ENCODE measurements at regions not wholly inside any gene's neighbourhood (a gene's known extent, or its start where the extent isn't known, plus 50 kb on each side); places are given as distances from the start of the nearest gene placed in this dataset.
A peak's percentile ranks its signal among the peaks of the same experiment; 100 is the strongest.

- Histone ChIP-seq H3K9me3 (ENCODE audit: control extremely low read depth in 1 of 5, control insufficient read depth in 4 of 5, insufficient read depth in 2 of 5, low read depth in 1 of 5, low read length in 4 of 5) (no peaks in the 10 kb centered on the region), H3K27me3 (replicated peaks in 2 of 5; ENCODE audit: control insufficient read depth in 4 of 5, insufficient read depth in 5 of 5, low read length in 4 of 5) (peaks cover 0 to 3% (median 0%) of the 10 kb centered on the region in 5 experiments), H3K36me3 (ENCODE audit: control insufficient read depth in 4 of 4, insufficient read depth in 4 of 4, low read length in 3 of 4) (no peaks in the 10 kb centered on the region), H3K4me1 (ENCODE audit: control extremely low read depth in 1 of 4, control insufficient read depth in 4 of 4, insufficient read depth in 4 of 4, low read length in 3 of 4) (peaks cover 0 to 10% (median 8%) of the 10 kb centered on the region in 4 experiments), H3K4me3 (ENCODE audit: control insufficient read depth in 1 of 7, extremely low read depth in 1 of 7, insufficient read depth in 4 of 7, low read depth in 2 of 7, low read length in 6 of 7) (peak overlapping the region in 6 of 7 experiments; percentile 53 to 77 (median 59)), H3K27ac (ENCODE audit: insufficient read depth in 1 of 2, low read depth in 1 of 2, low read length in 2 of 2, poor library complexity in 1 of 2, severe bottlenecking in 2 of 2) (no peak overlapping the region)
- ChIA-PET CTCF (interaction anchor here (0.8 to 14.9 kb wide), 26 partner anchors 10 to 783 kb away, joined by 3 to 213 read pairs (median 4); partner anchors contain the start of gene ABCC4), POLR2A (interaction anchor here (1.1 kb wide), 1 partner anchor 42 kb away, joined by 4 read pairs; no protein-coding TSS in a partner anchor)
- DNase-seq, result peak in 2 of 3 donors; percentile 15 to 22
- 27% methylated on average over 7 of the region's 17 CpGs for WGBS (ENCODE audit: insufficient coverage)
These were observed 102.3 kb upstream of the ABCC4 start for GRCh38 chr13:95403349-95404140.

GRCh38 chr13:95404141-95404882 lies 103.1 kb upstream of the ABCC4 start:
- Histone ChIP-seq H3K27ac (ENCODE audit: insufficient read depth in 1 of 2, low read depth in 1 of 2, low read length in 2 of 2, poor library complexity in 1 of 2, severe bottlenecking in 2 of 2) (no peak overlapping the region), H3K9me3 (ENCODE audit: control extremely low read depth in 1 of 5, control insufficient read depth in 4 of 5, insufficient read depth in 2 of 5, low read depth in 1 of 5, low read length in 4 of 5) (no peaks in the 10 kb centered on the region), H3K4me3 (ENCODE audit: control insufficient read depth in 1 of 7, extremely low read depth in 1 of 7, insufficient read depth in 4 of 7, low read depth in 2 of 7, low read length in 6 of 7) (peak overlapping the region in 6 of 7 experiments; percentile 53 to 77 (median 59)), H3K36me3 (ENCODE audit: control insufficient read depth in 4 of 4, insufficient read depth in 4 of 4, low read length in 3 of 4) (no peaks in the 10 kb centered on the region), H3K27me3 (replicated peaks in 2 of 5; ENCODE audit: control insufficient read depth in 4 of 5, insufficient read depth in 5 of 5, low read length in 4 of 5) (peaks cover 0 to 3% (median 0%) of the 10 kb centered on the region in 5 experiments), H3K4me1 (ENCODE audit: control extremely low read depth in 1 of 4, control insufficient read depth in 4 of 4, insufficient read depth in 4 of 4, low read length in 3 of 4) (peaks cover 0 to 10% (median 8%) of the 10 kb centered on the region in 4 experiments)
- 0% methylated on average over 16 of the region's 24 CpGs for WGBS (ENCODE audit: insufficient coverage)
- CTCF ChIA-PET, result interaction anchor here (0.6 to 14.9 kb wide), 28 partner anchors 10 to 745 kb away, joined by 3 to 213 read pairs (median 4); partner anchors contain the start of gene ABCC4
- POLR2A ChIA-PET, result interaction anchor here (1.1 kb wide), 1 partner anchor 43 kb away, joined by 4 read pairs; no protein-coding TSS in a partner anchor
- DNase-seq, result peak; percentile 72 to 84 (median 80)

GRCh38 chr13:95406176-95406575 lies 104.9 kb upstream of the ABCC4 start:
- H3K4me3 ChIP-seq (ENCODE audit: control insufficient read depth in 1 of 7, extremely low read depth in 1 of 7, insufficient read depth in 4 of 7, low read depth in 2 of 7, low read length in 6 of 7), result no peak overlapping the region
- H3K27me3 ChIP-seq (replicated peaks in 2 of 5; ENCODE audit: control insufficient read depth in 4 of 5, insufficient read depth in 5 of 5, low read length in 4 of 5), result peaks cover 0 to 3% (median 0%) of the 10 kb centered on the region in 5 experiments
- H3K4me1 ChIP-seq (ENCODE audit: control extremely low read depth in 1 of 4, control insufficient read depth in 4 of 4, insufficient read depth in 4 of 4, low read length in 3 of 4), result peaks cover 0 to 10% (median 8%) of the 10 kb centered on the region in 4 experiments
- CTCF ChIA-PET, result interaction anchor here (0.6 to 14.9 kb wide), 9 partner anchors 9 to 434 kb away, joined by 3 to 213 read pairs (median 21); partner anchors contain the start of gene ABCC4
- no peaks in the 10 kb centered on the region for H3K9me3 ChIP-seq (ENCODE audit: control extremely low read depth in 1 of 5, control insufficient read depth in 4 of 5, insufficient read depth in 2 of 5, low read depth in 1 of 5, low read length in 4 of 5)
- WGBS (ENCODE audit: insufficient coverage), result no CpG with 5 or more reads among the region's 3 CpGs
- no peaks in the 10 kb centered on the region for H3K36me3 ChIP-seq (ENCODE audit: control insufficient read depth in 4 of 4, insufficient read depth in 4 of 4, low read length in 3 of 4)
- H3K27ac ChIP-seq (ENCODE audit: insufficient read depth in 1 of 2, low read depth in 1 of 2, low read length in 2 of 2, poor library complexity in 1 of 2, severe bottlenecking in 2 of 2), result no peak overlapping the region
- DNase-seq, result no peak
- POLR2A ChIA-PET, result interaction anchor here (0.6 kb wide), 1 partner anchor 428 kb away, joined by 3 read pairs; no protein-coding TSS in a partner anchor

GRCh38 chr13:95411428-95412040 lies 110.3 kb upstream of the ABCC4 start:
- H3K27ac ChIP-seq (ENCODE audit: insufficient read depth in 1 of 2, low read depth in 1 of 2, low read length in 2 of 2, poor library complexity in 1 of 2, severe bottlenecking in 2 of 2), result no peak overlapping the region
- peaks cover 0 to 3% (median 0%) of the 10 kb centered on the region in 5 experiments for H3K9me3 ChIP-seq (ENCODE audit: control extremely low read depth in 1 of 5, control insufficient read depth in 4 of 5, insufficient read depth in 2 of 5, low read depth in 1 of 5, low read length in 4 of 5)
- ChIA-PET POLR2A (no interaction called here), CTCF (interaction anchor here (1.1 to 14.9 kb wide), 4 partner anchors 13 to 219 kb away, joined by 3 to 213 read pairs (median 4); no protein-coding TSS in a partner anchor)
- no peaks in the 10 kb centered on the region for H3K27me3 ChIP-seq (replicated peaks in 2 of 5; ENCODE audit: control insufficient read depth in 4 of 5, insufficient read depth in 5 of 5, low read length in 4 of 5)
- H3K4me1 ChIP-seq (ENCODE audit: control extremely low read depth in 1 of 4, control insufficient read depth in 4 of 4, insufficient read depth in 4 of 4, low read length in 3 of 4), result no peaks in the 10 kb centered on the region
- WGBS (ENCODE audit: insufficient coverage), result 96% methylated on average over 4 of the region's 7 CpGs
- no peak overlapping the region for H3K4me3 ChIP-seq (ENCODE audit: control insufficient read depth in 1 of 7, extremely low read depth in 1 of 7, insufficient read depth in 4 of 7, low read depth in 2 of 7, low read length in 6 of 7)
- DNase-seq, result no peak
- no peaks in the 10 kb centered on the region for H3K36me3 ChIP-seq (ENCODE audit: control insufficient read depth in 4 of 4, insufficient read depth in 4 of 4, low read length in 3 of 4)

- H3K27ac ChIP-seq (ENCODE audit: insufficient read depth in 1 of 2, low read depth in 1 of 2, low read length in 2 of 2, poor library complexity in 1 of 2, severe bottlenecking in 2 of 2), result no peak overlapping the region
- no peaks in the 10 kb centered on the region for H3K27me3 ChIP-seq (replicated peaks in 2 of 5; ENCODE audit: control insufficient read depth in 4 of 5, insufficient read depth in 5 of 5, low read length in 4 of 5)
- CTCF ChIA-PET, result interaction anchor here (1.0 kb wide), 1 partner anchor 229 kb away, joined by 3 read pairs; no protein-coding TSS in a partner anchor
- POLR2A ChIA-PET, result no interaction called here
- H3K36me3 ChIP-seq (ENCODE audit: control insufficient read depth in 4 of 4, insufficient read depth in 4 of 4, low read length in 3 of 4), result no peaks in the 10 kb centered on the region
- H3K4me3 ChIP-seq (ENCODE audit: control insufficient read depth in 1 of 7, extremely low read depth in 1 of 7, insufficient read depth in 4 of 7, low read depth in 2 of 7, low read length in 6 of 7), result no peak overlapping the region
- H3K4me1 ChIP-seq (ENCODE audit: control extremely low read depth in 1 of 4, control insufficient read depth in 4 of 4, insufficient read depth in 4 of 4, low read length in 3 of 4), result peaks cover 0 to 10% (median 3%) of the 10 kb centered on the region in 4 experiments
- WGBS (ENCODE audit: insufficient coverage), result 100% methylated on average over 1 of the region's 4 CpGs
- H3K9me3 ChIP-seq (ENCODE audit: control extremely low read depth in 1 of 5, control insufficient read depth in 4 of 5, insufficient read depth in 2 of 5, low read depth in 1 of 5, low read length in 4 of 5), result peaks cover 0 to 3% (median 0%) of the 10 kb centered on the region in 5 experiments
- DNase-seq, result peak in 1 of 3 donors; percentile 20
These were observed 117.7 kb upstream of the ABCC4 start for GRCh38 chr13:95418946-95419345.

GRCh38 chr13:95420501-95420900 lies 119.2 kb upstream of the ABCC4 start:
- CTCF ChIA-PET, result interaction anchor here (1.1 to 1.7 kb wide), 3 partner anchors 16 to 132 kb away, joined by 3 to 7 read pairs (median 5); no protein-coding TSS in a partner anchor
- H3K4me1 ChIP-seq (ENCODE audit: control extremely low read depth in 1 of 4, control insufficient read depth in 4 of 4, insufficient read depth in 4 of 4, low read length in 3 of 4), result peaks cover 0 to 10% (median 3%) of the 10 kb centered on the region in 4 experiments
- 0% methylated on average over 2 of the region's 8 CpGs for WGBS (ENCODE audit: insufficient coverage)
- peak in 2 of 3 donors; percentile 53 to 65 for DNase-seq
- POLR2A ChIA-PET, result no interaction called here
- H3K27ac ChIP-seq (ENCODE audit: insufficient read depth in 1 of 2, low read depth in 1 of 2, low read length in 2 of 2, poor library complexity in 1 of 2, severe bottlenecking in 2 of 2), result no peak overlapping the region
- H3K9me3 ChIP-seq (ENCODE audit: control extremely low read depth in 1 of 5, control insufficient read depth in 4 of 5, insufficient read depth in 2 of 5, low read depth in 1 of 5, low read length in 4 of 5), result peaks cover 0 to under 1% (median 0%) of the 10 kb centered on the region in 5 experiments
- H3K4me3 ChIP-seq (ENCODE audit: control insufficient read depth in 1 of 7, extremely low read depth in 1 of 7, insufficient read depth in 4 of 7, low read depth in 2 of 7, low read length in 6 of 7), result no peak overlapping the region
- no peaks in the 10 kb centered on the region for H3K36me3 ChIP-seq (ENCODE audit: control insufficient read depth in 4 of 4, insufficient read depth in 4 of 4, low read length in 3 of 4)
- H3K27me3 ChIP-seq (replicated peaks in 2 of 5; ENCODE audit: control insufficient read depth in 4 of 5, insufficient read depth in 5 of 5, low read length in 4 of 5), result no peaks in the 10 kb centered on the region

Data from common myeloid progenitor, CD34-positive (primary cell).